SK-N-SH (cell line): ENCODE measurements at regions not wholly inside any gene's neighbourhood (a gene's known extent, or its start where the extent isn't known, plus 50 kb on each side); places are given as distances from the start of the nearest gene placed in this dataset.

ENCODE experiments used
- CTCF ChIA-PET: fragments of 300-600, 350-600 bp; formaldehyde crosslinking; extraction: SDS; loops from one replicate; lab custom pipeline; 2021; lab: Yijun Ruan, JAX
- POLR2A ChIA-PET: fragments of 350-600 bp; sonication (Branson Sonifier 250); formaldehyde crosslinking; extraction: SDS; loops from one replicate; lab custom pipeline; 2020; ENCODE audit warnings: antibody characterized with exemption, inconsistent platforms; lab: Yijun Ruan, JAX
- DNase-seq: peaks from one replicate; pipeline ENCODE4 v3.0.0; 2012
- H2AFZ ChIP-seq: fragments of 200-600 bp; sonication (generic); 2 replicates; pipeline ENCODE4 v1.8.1; 2016; ENCODE audit warnings: antibody characterized with exemption, mild to moderate bottlenecking, low read depth
- H3F3A ChIP-seq: fragments of 200-600 bp; sonication (generic); replicated peaks from 2 replicates; pipeline ENCODE3; 2016; ENCODE audit warnings: antibody characterized with exemption, mild to moderate bottlenecking; ENCODE audit not compliant: insufficient read depth
- H3K27ac ChIP-seq, 2 experiments: fragments of 200-500 bp in 1 of 2; fragments of 200-600 bp in 1 of 2; sonication (Bioruptor generic) in 1 of 2; sonication (generic), shearing (Covaris generic) in 1 of 2; 2 replicates each; pipeline versions ENCODE4 v1.5.1 to v1.6.1; 2014 to 2016; ENCODE audit warnings: low read depth in 2 of 2, inconsistent platforms in 1 of 2, low read length in 1 of 2, mild to moderate bottlenecking in 1 of 2, mixed read lengths in 1 of 2
- H3K27me3 ChIP-seq: fragments of 200-600 bp; sonication (generic), shearing (Covaris generic); 2 replicates; pipeline ENCODE4 v1.6.1; 2016; ENCODE audit warnings: mixed run types; ENCODE audit not compliant: insufficient read depth
- H3K36me3 ChIP-seq, 2 experiments: fragments of 200-500 bp in 1 of 2; fragments of 200-600 bp in 1 of 2; sonication (Bioruptor generic) in 1 of 2; sonication (generic) in 1 of 2; replicated peaks in 1 of 2; 2 replicates each; pipeline versions ENCODE3 to v1.5.1; 2014 to 2016; ENCODE audit warnings: low read length in 1 of 2, mild to moderate bottlenecking in 1 of 2; ENCODE audit not compliant: insufficient read depth in 2 of 2, control insufficient read depth in 1 of 2
- H3K4me1 ChIP-seq, 2 experiments: fragments of 200-500 bp in 1 of 2; fragments of 200-600 bp in 1 of 2; sonication (Bioruptor generic) in 1 of 2; sonication (generic), shearing (Covaris generic) in 1 of 2; 2 replicates each; pipeline versions ENCODE4 v1.5.1 to v1.6.1; 2014 to 2016; ENCODE audit warnings: low read depth in 1 of 2, low read length in 1 of 2, mixed run types in 1 of 2; ENCODE audit not compliant: insufficient read depth in 2 of 2, control insufficient read depth in 1 of 2
- H3K4me2 ChIP-seq: fragments of 200-600 bp; sonication (generic), shearing (Covaris generic); 2 replicates; pipeline ENCODE4 v1.6.1; 2017; ENCODE audit warnings: mixed run types
- H3K4me3 ChIP-seq, 2 experiments: fragments of 200-500 bp in 1 of 2; fragments of 200-600 bp in 1 of 2; sonication (Bioruptor generic) in 1 of 2; sonication (generic), shearing (Covaris generic) in 1 of 2; 2 replicates each; pipeline versions ENCODE4 v1.5.1 to v1.8.1; 2014 to 2016; ENCODE audit warnings: low read depth in 2 of 2, inconsistent platforms in 1 of 2, low read length in 1 of 2, mild to moderate bottlenecking in 1 of 2, mixed read lengths in 1 of 2, moderate library complexity in 1 of 2
- H3K79me2 ChIP-seq: fragments of 200-600 bp; sonication (generic); 2 replicates; pipeline ENCODE4 v1.8.1; 2017; ENCODE audit warnings: mild to moderate bottlenecking; ENCODE audit not compliant: insufficient read depth
- H3K9ac ChIP-seq: fragments of 200-600 bp; sonication (generic); 2 replicates; pipeline ENCODE4 v1.6.1; 2017; ENCODE audit warnings: mixed run types
- H3K9me2 ChIP-seq: fragments of 200-600 bp; sonication (generic); 2 replicates; pipeline ENCODE4 v1.6.1; 2017; ENCODE audit warnings: mixed run types
- H3K9me3 ChIP-seq: fragments of 200-600 bp; sonication (generic); 2 replicates; pipeline ENCODE4 v1.6.1; 2017; ENCODE audit warnings: mixed run types, mild to moderate bottlenecking, moderate library complexity
- H4K20me1 ChIP-seq: fragments of 200-600 bp; sonication (generic); 2 replicates; pipeline ENCODE4 v1.6.1; 2017; ENCODE audit warnings: mild to moderate bottlenecking, mixed run types; ENCODE audit not compliant: insufficient read depth
- CTCF ChIP-seq: fragments of 200-600 bp; sonication (generic); IDR thresholded peaks from 2 replicates; pipeline ENCODE4 v1.6.1; 2017; ENCODE audit warnings: antibody characterized with exemption, mild to moderate bottlenecking, moderate library complexity
- EP300 ChIP-seq, 2 experiments: IDR thresholded peaks; 2 replicates each; pipeline versions ENCODE4 v1.4.0 to v1.6.1; 2012; ENCODE audit warnings: borderline replicate concordance in 1 of 2, low read depth in 1 of 2, low read length in 1 of 2
- EZH2phosphoT487 ChIP-seq: fragments of 200-600 bp; sonication (generic); IDR thresholded peaks from 2 replicates; pipeline ENCODE4 v1.6.1; 2017; ENCODE audit warnings: low read depth, mixed run types, mild to moderate bottlenecking, antibody characterized with exemption, moderate library complexity, borderline replicate concordance
- FOSL2 ChIP-seq: IDR thresholded peaks from 2 replicates; pipeline ENCODE4 v1.4.0; 2012; ENCODE audit warnings: low read depth, mild to moderate bottlenecking, moderate library complexity, borderline replicate concordance
- FOXM1 ChIP-seq: IDR thresholded peaks from 2 replicates; pipeline ENCODE4 v1.4.0; 2012; ENCODE audit warnings: low read depth, mild to moderate bottlenecking
- GABPA ChIP-seq: IDR thresholded peaks from 2 replicates; pipeline ENCODE4 v1.4.0; 2012; ENCODE audit warnings: low read depth, mild to moderate bottlenecking
- IRF3 ChIP-seq: fragments of 150-350 bp; IDR thresholded peaks from 2 replicates; pipeline ENCODE4 v1.6.1; 2016; ENCODE audit warnings: mild to moderate bottlenecking, low read depth, low read length
- JUND ChIP-seq: IDR thresholded peaks from 2 replicates; pipeline ENCODE4 v1.4.0; 2012
- MAX ChIP-seq: IDR thresholded peaks from 2 replicates; pipeline ENCODE4 v1.4.0; 2012; ENCODE audit warnings: low read depth
- MEF2A ChIP-seq: IDR thresholded peaks from 2 replicates; pipeline ENCODE4 v1.4.0; 2012; ENCODE audit warnings: low read depth, borderline replicate concordance
- MXI1 ChIP-seq: IDR thresholded peaks from 2 replicates; pipeline ENCODE4 v1.6.1; 2012; ENCODE audit warnings: mild to moderate bottlenecking, low read depth, low read length, improper control_type of control experiment
- NRF1 ChIP-seq: IDR thresholded peaks from 2 replicates; pipeline ENCODE4 v1.6.1; 2012; ENCODE audit warnings: low read depth, mild to moderate bottlenecking, low read length
- RAD21 ChIP-seq: IDR thresholded peaks from 2 replicates; pipeline ENCODE4 v1.6.1; 2012; ENCODE audit warnings: mild to moderate bottlenecking, low read length
- SMC3 ChIP-seq: IDR thresholded peaks from 2 replicates; pipeline ENCODE4 v1.6.1; 2012; ENCODE audit warnings: low read depth, low read length, improper control_type of control experiment
- USF1 ChIP-seq: IDR thresholded peaks from 2 replicates; pipeline ENCODE4 v1.4.0; 2012; ENCODE audit warnings: low read depth, borderline replicate concordance
- ZBTB33 ChIP-seq: IDR thresholded peaks from 2 replicates; pipeline ENCODE4 v1.4.0; 2012; ENCODE audit warnings: low read depth, borderline replicate concordance
- WGBS: methylation state at CpG from one replicate; pipeline ENCODE4 v1.1.6; 2017; ENCODE audit warnings: low lambda C conversion rate; 5-methylcytosine and 5-hydroxymethylcytosine counted together

- TF ChIP-seq USF1, result no peak
- TF ChIP-seq, all 33 proteins: peak for 0
These were observed 621.9 kb downstream of the LRRIQ3 start (continued) for GRCh38 chr1:73576083-73576482.

- Histone ChIP-seq H3K9ac (no peak overlapping the region), H3K79me2 (no peaks in the 10 kb centered on the region), H3K4me2 (no peak overlapping the region), H3K9me2 (no peaks in the 10 kb centered on the region), H3K9me3 (no peaks in the 10 kb centered on the region), H3F3A (no peaks in the 10 kb centered on the region), H4K20me1 (no peaks in the 10 kb centered on the region)
- WGBS, result 27% methylated on average over 4 of the region's 4 CpGs
- TF ChIP-seq GABPA, result no peak
- no peak for TF ChIP-seq JUND
- TF ChIP-seq MEF2A, result no peak
- TF ChIP-seq EP300 (IDR thresholded peaks at IDR 0.05; ENCODE audit: borderline replicate concordance in 1 of 2, low read depth in 1 of 2, low read length in 1 of 2), result no peak
- TF ChIP-seq NRF1, result no peak
- no peak for TF ChIP-seq EZH2phosphoT487
- TF ChIP-seq CTCF, result no peak
- no peak for TF ChIP-seq MAX
- no peak for TF ChIP-seq ZBTB33
- no peak for TF ChIP-seq SMC3
- TF ChIP-seq FOSL2, result no peak
- no peak for TF ChIP-seq RAD21
- no peak for TF ChIP-seq MXI1
- TF ChIP-seq IRF3, result no peak
- no peak for TF ChIP-seq FOXM1
- TF ChIP-seq, all 33 proteins: peak for 0
- Histone ChIP-seq H3K27ac (no peak overlapping the region), H3K4me3 (no peak overlapping the region), H3K36me3 (no peaks in the 10 kb centered on the region), H3K27me3 (no peaks in the 10 kb centered on the region), H3K4me1 (no peaks in the 10 kb centered on the region), H2AFZ (no peak overlapping the region)
- POLR2A ChIA-PET, result no interaction called here
- CTCF ChIA-PET, result no interaction called here
- no peak for DNase-seq
These were observed 633.7 kb downstream of the LRRIQ3 start for GRCh38 chr1:73564294-73564693.
